K562 (cell line): ENCODE measurements at regions not wholly inside any gene's neighbourhood (a gene's known extent, or its start where the extent isn't known, plus 50 kb on each side); places are given as distances from the start of the nearest gene placed in this dataset.

Experiments used
- ADNP ChIP-seq: fragments of 200-800 bp; sonication (Bioruptor generic); IDR thresholded peaks from 2 replicates; pipeline ENCODE4 v1.6.1; 2016; ENCODE audit warnings: missing genetic modification characterization, missing compliant biosample characterization
- CBX1 ChIP-seq: sonication (generic); IDR thresholded peaks from 2 replicates; pipeline ENCODE4 v1.6.1; 2016; ENCODE audit warnings: antibody characterized with exemption, low read depth, mild to moderate bottlenecking
- GTF2E2 ChIP-seq: fragments of 200-800 bp; sonication (Bioruptor generic); IDR thresholded peaks from 2 replicates; pipeline ENCODE4 v1.6.1; 2016; ENCODE audit warnings: missing genetic modification characterization, missing compliant biosample characterization
- HDGF ChIP-seq: fragments of 450-650 bp; IDR thresholded peaks from 2 replicates; pipeline ENCODE4 v1.6.1; 2016
- NFIC ChIP-seq: fragments of 450-650 bp; IDR thresholded peaks from 2 replicates; pipeline ENCODE4 v1.6.1; 2017; ENCODE audit warnings: mild to moderate bottlenecking, inconsistent platforms
- POLR2AphosphoS2 ChIP-seq: IDR thresholded peaks from 2 replicates; pipeline ENCODE4 v1.6.1; 2012; ENCODE audit warnings: low read length, improper control_type of control experiment
- POLR3G ChIP-seq: IDR thresholded peaks from 2 replicates; pipeline ENCODE4 v1.6.1; 2011; ENCODE audit not compliant: insufficient read length, insufficient replicate concordance; ENCODE audit errors: extremely low read depth
- SMARCA4 ChIP-seq: fragments of 450-650 bp; IDR thresholded peaks from 2 replicates; pipeline ENCODE4 v1.6.1; 2016
- STAT5B ChIP-seq: fragments of 250-450 bp; sonication (Bioruptor Pico); IDR thresholded peaks from 2 replicates; pipeline ENCODE4 v1.8.0; 2021; ENCODE audit warnings: mild to moderate bottlenecking, inconsistent platforms
- ZFP36 ChIP-seq: fragments of 150-350 bp; IDR thresholded peaks from 2 replicates; pipeline ENCODE4 v1.6.1; 2018; ENCODE audit warnings: low read length, low read depth; ENCODE audit not compliant: partially characterized antibody
- ZNF77 ChIP-seq: fragments of 250-450 bp; sonication (Bioruptor Pico); IDR thresholded peaks from 2 replicates; pipeline ENCODE4 v1.5.0; 2020
- TF ChIP-seq, protein P1 (sequence below): fragments of 250-450 bp; sonication (Bioruptor Pico); IDR thresholded peaks from 2 replicates; pipeline ENCODE4 v1.9.0; 2021; ENCODE audit warnings: mild to moderate bottlenecking
- TF ChIP-seq, protein P2 (sequence below): sonication (generic); formaldehyde crosslinking; IDR thresholded peaks from 2 replicates; pipeline ENCODE4 v1.8.0; 2022; ENCODE audit warnings: mild to moderate bottlenecking, missing genetic modification reagents

DNA sequence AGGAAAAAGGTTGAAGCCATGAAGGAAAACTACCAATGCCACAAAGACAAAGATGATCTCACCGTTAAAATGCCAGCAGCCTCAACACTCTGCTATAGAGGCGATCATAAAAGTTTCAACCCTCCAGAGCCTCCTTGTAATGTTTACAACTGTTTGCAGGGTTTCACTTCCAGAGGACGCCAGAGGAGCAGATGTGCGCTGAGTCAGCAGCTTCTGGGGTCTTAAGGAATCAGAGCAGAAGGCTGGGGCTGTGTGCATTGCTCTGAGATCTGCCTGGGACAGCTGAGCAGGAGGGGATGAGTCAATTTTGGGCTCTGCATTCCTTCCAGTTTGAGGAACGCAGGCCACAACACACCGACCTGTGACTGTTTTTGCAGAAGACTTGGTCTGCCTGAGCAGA is 98.3 kb downstream of the TMEM130 start (continued):
- TF ChIP-seq GTF2E2 (tag): no peak
- TF ChIP-seq POLR3G: no peak
- no peak for TF ChIP-seq POLR2AphosphoS2
- TF ChIP-seq NFIC: no peak
- TF ChIP-seq HDGF: no peak
- no peak for TF ChIP-seq ZNF77 (CRISPR knock-in tag)
- TF ChIP-seq ZFP36: no peak
- TF ChIP-seq, protein P1, sequence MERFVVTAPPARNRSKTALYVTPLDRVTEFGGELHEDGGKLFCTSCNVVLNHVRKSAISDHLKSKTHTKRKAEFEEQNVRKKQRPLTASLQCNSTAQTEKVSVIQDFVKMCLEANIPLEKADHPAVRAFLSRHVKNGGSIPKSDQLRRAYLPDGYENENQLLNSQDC: no peak
- TF ChIP-seq, protein P2, sequence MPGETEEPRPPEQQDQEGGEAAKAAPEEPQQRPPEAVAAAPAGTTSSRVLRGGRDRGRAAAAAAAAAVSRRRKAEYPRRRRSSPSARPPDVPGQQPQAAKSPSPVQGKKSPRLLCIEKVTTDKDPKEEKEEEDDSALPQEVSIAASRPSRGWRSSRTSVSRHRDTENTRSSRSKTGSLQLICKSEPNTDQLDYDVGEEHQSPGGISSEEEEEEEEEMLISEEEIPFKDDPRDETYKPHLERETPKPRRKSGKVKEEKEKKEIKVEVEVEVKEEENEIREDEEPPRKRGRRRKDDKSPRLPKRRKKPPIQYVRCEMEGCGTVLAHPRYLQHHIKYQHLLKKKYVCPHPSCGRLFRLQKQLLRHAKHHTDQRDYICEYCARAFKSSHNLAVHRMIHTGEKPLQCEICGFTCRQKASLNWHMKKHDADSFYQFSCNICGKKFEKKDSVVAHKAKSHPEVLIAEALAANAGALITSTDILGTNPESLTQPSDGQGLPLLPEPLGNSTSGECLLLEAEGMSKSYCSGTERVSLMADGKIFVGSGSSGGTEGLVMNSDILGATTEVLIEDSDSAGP (CRISPR knock-in tag): no peak
- TF ChIP-seq ADNP (tag): no peak
- TF ChIP-seq CBX1: no peak
- no peak for TF ChIP-seq STAT5B (CRISPR knock-in tag)
- TF ChIP-seq SMARCA4: no peak
- TF ChIP-seq, all 486 proteins: peak for 5
